Trophoblast cell (in vitro differentiated cells and primary cell): ENCODE measurements at regions not wholly inside any gene's neighbourhood (a gene's known extent, or its start where the extent isn't known, plus 50 kb on each side); places are given as distances from the start of the nearest gene placed in this dataset.

Experiments used
- DNase-seq, 2 donors: peaks; one replicate each; pipeline ENCODE4 v3.0.0-alpha.2; 2016
- H2AFZ ChIP-seq: 2 replicates; pipeline ENCODE4 v1.6.1; 2013; ENCODE audit warnings: low read length, moderate library complexity, mild to moderate bottlenecking; ENCODE audit not compliant: insufficient read depth, poor library complexity
- H2AK5ac ChIP-seq: 2 replicates; pipeline ENCODE4 v1.6.1; 2013; ENCODE audit warnings: mild to moderate bottlenecking, low read length
- H2BK120ac ChIP-seq: 2 replicates; pipeline ENCODE4 v1.6.1; 2013; ENCODE audit warnings: low read length, mild to moderate bottlenecking, moderate library complexity; ENCODE audit not compliant: insufficient read depth, poor library complexity
- H2BK12ac ChIP-seq: 2 replicates; pipeline ENCODE4 v1.6.1; 2013; ENCODE audit warnings: mild to moderate bottlenecking, low read length, moderate library complexity
- H2BK5ac ChIP-seq: 2 replicates; pipeline ENCODE4 v1.6.1; 2013; ENCODE audit warnings: low read length, low read depth, moderate library complexity, mild to moderate bottlenecking; ENCODE audit not compliant: poor library complexity
- H3K14ac ChIP-seq: 2 replicates; pipeline ENCODE4 v1.6.1; 2013; ENCODE audit warnings: mild to moderate bottlenecking, low read length
- H3K18ac ChIP-seq: 2 replicates; pipeline ENCODE4 v1.6.1; 2013; ENCODE audit warnings: mild to moderate bottlenecking, low read length
- H3K23ac ChIP-seq: 2 replicates; pipeline ENCODE4 v1.6.1; 2013; ENCODE audit warnings: low read length
- H3K27ac ChIP-seq: 2 replicates; pipeline ENCODE4 v1.5.1; 2013; ENCODE audit warnings: low read depth, mild to moderate bottlenecking, inconsistent platforms, low read length, moderate library complexity
- H3K27me3 ChIP-seq: 2 replicates; pipeline ENCODE4 v1.6.1; 2013; ENCODE audit warnings: inconsistent platforms, mild to moderate bottlenecking, low read length, moderate library complexity; ENCODE audit not compliant: insufficient read depth
- H3K36me3 ChIP-seq, 2 experiments: 1 replicate in 1 of 2; 2 replicates in 1 of 2; pipeline ENCODE4 v1.6.1; 2013; ENCODE audit warnings: low read length in 2 of 2, mild to moderate bottlenecking in 2 of 2, moderate library complexity in 1 of 2; ENCODE audit not compliant: insufficient read depth in 2 of 2, control insufficient read depth in 1 of 2
- H3K4ac ChIP-seq: 2 replicates; pipeline ENCODE4 v1.6.1; 2013; ENCODE audit warnings: low read depth, mild to moderate bottlenecking, low read length, moderate library complexity
- H3K4me1 ChIP-seq, 2 experiments: 1 replicate in 1 of 2; 2 replicates in 1 of 2; pipeline ENCODE4 v1.6.1; 2013; ENCODE audit warnings: low read length in 2 of 2, mild to moderate bottlenecking in 2 of 2, moderate library complexity in 1 of 2; ENCODE audit not compliant: insufficient read depth in 2 of 2, control insufficient read depth in 1 of 2
- H3K4me2 ChIP-seq: 2 replicates; pipeline ENCODE4 v1.6.1; 2013; ENCODE audit warnings: inconsistent platforms, mild to moderate bottlenecking, low read length, moderate library complexity
- H3K4me3 ChIP-seq: 2 replicates; pipeline ENCODE4 v1.5.1; 2013; ENCODE audit warnings: mild to moderate bottlenecking, low read depth, low read length, inconsistent platforms
- H3K79me1 ChIP-seq: one replicate; pipeline ENCODE4 v1.6.1; 2013; ENCODE audit warnings: low read length
- H3K79me2 ChIP-seq: 2 replicates; pipeline ENCODE4 v1.6.1; 2013; ENCODE audit warnings: low read length, mild to moderate bottlenecking; ENCODE audit not compliant: control insufficient read depth, insufficient read depth, poor library complexity
- H3K9ac ChIP-seq: 2 replicates; pipeline ENCODE4 v1.6.1; 2013; ENCODE audit warnings: mild to moderate bottlenecking, low read length
- H3K9me3 ChIP-seq: 2 replicates; pipeline ENCODE4 v1.6.1; 2013; ENCODE audit warnings: low read depth, mild to moderate bottlenecking, control low read depth, inconsistent platforms, low read length; ENCODE audit not compliant: insufficient read depth
- H4K12ac ChIP-seq: 2 replicates; pipeline ENCODE4 v1.6.1; 2013; ENCODE audit warnings: low read depth, mild to moderate bottlenecking, low read length, moderate library complexity
- H4K8ac ChIP-seq: 2 replicates; pipeline ENCODE4 v1.6.1; 2013; ENCODE audit warnings: low read depth, mild to moderate bottlenecking, low read length, moderate library complexity
- H4K91ac ChIP-seq: one replicate; pipeline ENCODE4 v1.6.1; 2013; ENCODE audit warnings: low read depth, mild to moderate bottlenecking, low read length, moderate library complexity
- WGBS: extraction: QIAGEN DNeasy Blood & Tissue Kit; methylation state at CpG from one replicate; pipeline ENCODE4 v1.1.7; 2013; ENCODE audit warnings: missing lambda C conversion rate; ENCODE audit not compliant: insufficient read length, insufficient coverage; ENCODE audit errors: extremely low coverage; 5-methylcytosine and 5-hydroxymethylcytosine counted together

- peak overlapping the region; percentile 73 for H3K14ac ChIP-seq
- peak overlapping the region; percentile 61 for H2BK5ac ChIP-seq
- H3K4me3 ChIP-seq, result no peak overlapping the region
- H2AK5ac ChIP-seq, result peak overlapping the region; percentile 41
- H4K91ac ChIP-seq, result peak overlapping the region; percentile 70
- no peak overlapping the region for H3K4me2 ChIP-seq
- peak overlapping the region; percentile 61 for H3K18ac ChIP-seq
- no peaks in the 10 kb centered on the region for H3K36me3 ChIP-seq
- no peaks in the 10 kb centered on the region for H3K9me3 ChIP-seq
- peak overlapping the region; percentile 66 for H4K8ac ChIP-seq
- peak overlapping the region; percentile 12 for H4K12ac ChIP-seq
- no peak overlapping the region for H3K9ac ChIP-seq
- H3K27ac ChIP-seq, result peak overlapping the region; percentile 7
- H3K23ac ChIP-seq, result no peak overlapping the region
- no peaks in the 10 kb centered on the region for H3K27me3 ChIP-seq
- peak overlapping the region; percentile 95 for H2BK12ac ChIP-seq
- peaks cover 20% of the 10 kb centered on the region for H3K79me1 ChIP-seq
- H3K79me2 ChIP-seq, result no peaks in the 10 kb centered on the region
- H3K4me1 ChIP-seq, result peaks cover 7 to 10% of the 10 kb centered on the region in 2 experiments
- no peak overlapping the region for H3K4ac ChIP-seq
- no CpG with 5 or more reads among the region's 5 CpGs for WGBS
- H2AFZ ChIP-seq, result no peak overlapping the region
- DNase-seq, result peak in 1 of 2 donors; percentile 69
- peak overlapping the region; percentile 75 for H2BK120ac ChIP-seq
Observed at GRCh38 chr12:90042920-90043641, 334.4 kb upstream of the ATP2B1 start.

- no peak overlapping the region for H2BK12ac ChIP-seq
- H3K79me2 ChIP-seq, result no peaks in the 10 kb centered on the region
- H3K27ac ChIP-seq, result no peak overlapping the region
- H3K4ac ChIP-seq, result no peak overlapping the region
- H2BK120ac ChIP-seq, result no peak overlapping the region
- no peak overlapping the region for H4K91ac ChIP-seq
- peaks cover 2 to 5% of the 10 kb centered on the region in 2 experiments for H3K4me1 ChIP-seq
- H2BK5ac ChIP-seq, result no peak overlapping the region
- no peak overlapping the region for H3K4me2 ChIP-seq
- H3K4me3 ChIP-seq, result no peak overlapping the region
- no peak overlapping the region for H4K8ac ChIP-seq
- H3K18ac ChIP-seq, result no peak overlapping the region
- H4K12ac ChIP-seq, result no peak overlapping the region
- no peak overlapping the region for H3K9ac ChIP-seq
- H2AFZ ChIP-seq, result no peak overlapping the region
- H3K27me3 ChIP-seq, result no peaks in the 10 kb centered on the region
- no peak for DNase-seq
- peaks cover 3% of the 10 kb centered on the region for H3K79me1 ChIP-seq
- H2AK5ac ChIP-seq, result no peak overlapping the region
- H3K9me3 ChIP-seq, result no peaks in the 10 kb centered on the region
- H3K36me3 ChIP-seq, result no peaks in the 10 kb centered on the region
- H3K23ac ChIP-seq, result no peak overlapping the region
- no peak overlapping the region for H3K14ac ChIP-seq
Observed at GRCh38 chr12:90038289-90038688, 329.7 kb upstream of the ATP2B1 start.

- Histone ChIP-seq H3K18ac (no peak overlapping the region), H3K4ac (no peak overlapping the region), H2BK12ac (no peak overlapping the region)
Observed at GRCh38 chr12:90037740-90038139, 329.1 kb upstream of the ATP2B1 start.

GRCh38 chr12:90036637-90037036 is 328.0 kb upstream of the ATP2B1 start:
- H3K9me3 ChIP-seq, result no peaks in the 10 kb centered on the region
- H3K9ac ChIP-seq, result no peak overlapping the region
- no peak overlapping the region for H2BK120ac ChIP-seq
- no peak overlapping the region for H3K4me3 ChIP-seq
- H3K79me1 ChIP-seq, result no peaks in the 10 kb centered on the region
- DNase-seq, result no peak
- H2AK5ac ChIP-seq, result no peak overlapping the region
- H3K23ac ChIP-seq, result no peak overlapping the region
- no peaks in the 10 kb centered on the region for H3K79me2 ChIP-seq
- H3K14ac ChIP-seq, result no peak overlapping the region
- no peak overlapping the region for H3K27ac ChIP-seq
- H2BK12ac ChIP-seq, result no peak overlapping the region
- no peak overlapping the region for H2BK5ac ChIP-seq
- H3K18ac ChIP-seq, result no peak overlapping the region
- no peak overlapping the region for H2AFZ ChIP-seq
- H3K4me1 ChIP-seq, result no peaks in the 10 kb centered on the region
- no CpG with 5 or more reads among the region's 2 CpGs for WGBS
- no peak overlapping the region for H3K4ac ChIP-seq
- no peak overlapping the region for H4K12ac ChIP-seq
- H3K4me2 ChIP-seq, result no peak overlapping the region
- no peak overlapping the region for H4K8ac ChIP-seq
- no peaks in the 10 kb centered on the region for H3K27me3 ChIP-seq
- no peaks in the 10 kb centered on the region for H3K36me3 ChIP-seq
- H4K91ac ChIP-seq, result no peak overlapping the region

More at GRCh38 chr12:90037740-90038139, 329.1 kb upstream of the ATP2B1 start:
- Histone ChIP-seq H4K91ac (no peak overlapping the region), H3K79me1 (peaks cover under 1% of the 10 kb centered on the region), H3K23ac (no peak overlapping the region), H4K12ac (no peak overlapping the region), H3K36me3 (no peaks in the 10 kb centered on the region), H2BK120ac (no peak overlapping the region), H2AK5ac (no peak overlapping the region), H4K8ac (no peak overlapping the region), H3K4me1 (peaks cover 0 to 2% of the 10 kb centered on the region in 2 experiments), H3K14ac (no peak overlapping the region), H3K4me2 (no peak overlapping the region), H3K9ac (no peak overlapping the region), H3K27ac (no peak overlapping the region), H3K27me3 (no peaks in the 10 kb centered on the region), H3K4me3 (no peak overlapping the region), H3K9me3 (no peaks in the 10 kb centered on the region), H2AFZ (no peak overlapping the region), H2BK5ac (no peak overlapping the region), H3K79me2 (no peaks in the 10 kb centered on the region)
- no CpG with 5 or more reads among the region's 1 CpG for WGBS
- no peak for DNase-seq
